ENCODE measurements at regions not wholly inside any gene's neighbourhood (a gene's known extent, or its start where the extent isn't known, plus 50 kb on each side); places are given as distances from the start of the nearest gene placed in this dataset.

- ATAC-seq (peak; percentile 55), DNase-seq (ENCODE audit: low spot score) (peak; percentile 58)
- H3K4me2 ChIP-seq: no peak overlapping the region; the same call in 1 of the 2 replicates
- no peak overlapping the region for H2AFZ ChIP-seq
- no peak overlapping the region for H3K4me3 ChIP-seq
- H3K36me3 ChIP-seq (ENCODE audit: insufficient read depth): no peaks in the 10 kb centered on the region
- peaks cover 2% of the 10 kb centered on the region for H3K27me3 Mint-ChIP-seq (ENCODE audit: insufficient read depth, low read depth, poor library complexity)
- H3K27ac ChIP-seq (ENCODE audit: low read depth): peak overlapping the region; percentile 33
- TF ChIP-seq NANOG (IDR thresholded peaks at IDR 0.05; ENCODE audit: borderline replicate concordance) (no peak), ETS1 (IDR thresholded peaks at IDR 0.05) (no peak), REST (IDR thresholded peaks at IDR 0.05; ENCODE audit: unreplicated experiment) (no peak), POLR2AphosphoS5 (IDR thresholded peaks at IDR 0.05; ENCODE audit: low read depth) (no peak), ZNF462 (CRISPR knock-in tag; IDR thresholded peaks at IDR 0.05) (no peak), EZH2 (IDR thresholded peaks at IDR 0.05; ENCODE audit: low read depth, unreplicated experiment) (no peak)
- H3K4me1 Mint-ChIP-seq: peaks cover 21% of the 10 kb centered on the region
- no peaks in the 10 kb centered on the region for H3K36me3 Mint-ChIP-seq (ENCODE audit: low read depth)
- no peaks in the 10 kb centered on the region for H3K27me3 ChIP-seq (ENCODE audit: insufficient read depth)
- no peak overlapping the region for H3K27ac Mint-ChIP-seq
- H3K79me2 ChIP-seq (replicated peaks; ENCODE audit: insufficient read depth): no peaks in the 10 kb centered on the region
- H3K4me3 Mint-ChIP-seq: no peak overlapping the region
- H3K9me2 ChIP-seq (ENCODE audit: insufficient read depth): 0 out of 2 replicates have a peak, but pooled peaks cover 3% of the 10 kb centered on the region
- no peaks in the 10 kb centered on the region for H3K9me3 Mint-ChIP-seq
- H3K4me1 ChIP-seq (ENCODE audit: insufficient read depth): peaks cover 15% of the 10 kb centered on the region
- H3F3A ChIP-seq (replicated peaks; ENCODE audit: low read depth): no peaks in the 10 kb centered on the region
- H4K20me1 ChIP-seq (replicated peaks; ENCODE audit: insufficient read depth): no peaks in the 10 kb centered on the region
Observed at GRCh38 chr5:91865915-91866314, 482.8 kb upstream of the ARRDC3 start.

Measured in GM23338 (cell line).